ENCODE measurements at regions not wholly inside any gene's neighbourhood (a gene's known extent, or its start where the extent isn't known, plus 50 kb on each side); places are given as distances from the start of the nearest gene placed in this dataset.

DNA sequence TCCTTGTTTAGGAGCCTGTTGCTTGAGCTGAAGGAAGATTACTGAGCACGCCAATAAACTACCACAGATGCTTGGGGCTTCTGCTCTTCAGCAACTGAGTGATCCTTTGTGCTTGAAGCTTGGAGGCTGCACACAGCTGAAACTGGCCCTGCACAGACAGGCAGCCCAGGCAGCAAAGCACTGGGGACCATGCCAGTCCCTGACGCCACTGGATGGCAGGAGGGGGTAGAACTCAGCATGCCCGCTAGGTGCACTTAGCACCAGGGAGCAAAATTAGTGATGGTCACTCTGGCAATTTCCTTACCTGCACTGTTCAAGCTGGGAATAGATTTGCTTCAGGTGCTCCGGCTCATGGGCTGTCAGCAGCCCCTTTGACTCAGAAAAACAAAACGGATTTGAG, 91.5 kb downstream of the FAM50B start:
- TF ChIP-seq POLR2A (IDR thresholded peaks at IDR 0.05): no peak
- TF ChIP-seq, protein P1, sequence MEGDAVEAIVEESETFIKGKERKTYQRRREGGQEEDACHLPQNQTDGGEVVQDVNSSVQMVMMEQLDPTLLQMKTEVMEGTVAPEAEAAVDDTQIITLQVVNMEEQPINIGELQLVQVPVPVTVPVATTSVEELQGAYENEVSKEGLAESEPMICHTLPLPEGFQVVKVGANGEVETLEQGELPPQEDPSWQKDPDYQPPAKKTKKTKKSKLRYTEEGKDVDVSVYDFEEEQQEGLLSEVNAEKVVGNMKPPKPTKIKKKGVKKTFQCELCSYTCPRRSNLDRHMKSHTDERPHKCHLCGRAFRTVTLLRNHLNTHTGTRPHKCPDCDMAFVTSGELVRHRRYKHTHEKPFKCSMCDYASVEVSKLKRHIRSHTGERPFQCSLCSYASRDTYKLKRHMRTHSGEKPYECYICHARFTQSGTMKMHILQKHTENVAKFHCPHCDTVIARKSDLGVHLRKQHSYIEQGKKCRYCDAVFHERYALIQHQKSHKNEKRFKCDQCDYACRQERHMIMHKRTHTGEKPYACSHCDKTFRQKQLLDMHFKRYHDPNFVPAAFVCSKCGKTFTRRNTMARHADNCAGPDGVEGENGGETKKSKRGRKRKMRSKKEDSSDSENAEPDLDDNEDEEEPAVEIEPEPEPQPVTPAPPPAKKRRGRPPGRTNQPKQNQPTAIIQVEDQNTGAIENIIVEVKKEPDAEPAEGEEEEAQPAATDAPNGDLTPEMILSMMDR (IDR thresholded peaks at IDR 0.05): no peak

All from adrenal gland (tissue), 5 donors.